ENCODE measurements at regions not wholly inside any gene's neighbourhood (a gene's known extent, or its start where the extent isn't known, plus 50 kb on each side); places are given as distances from the start of the nearest gene placed in this dataset.

GRCh38 chr9:12394105-12394504, 299.1 kb upstream of the TYRP1 start:
- intact Hi-C loops (cut with micrococcal nuclease; ENCODE audit: unreplicated experiment) = no loop called here
- Histone ChIP-seq H3K9me3 (ENCODE audit: low read depth, low read length, poor library complexity, severe bottlenecking) (no peaks in the 10 kb centered on the region), H3K27me3 (replicated peaks; ENCODE audit: insufficient read depth, low read depth, low read length, poor library complexity) (no peaks in the 10 kb centered on the region), H3K4me3 (ENCODE audit: low read depth, low read length, poor library complexity, severe bottlenecking) (no peak overlapping the region), H3K27ac (ENCODE audit: low read depth, low read length, poor library complexity, severe bottlenecking) (no peak overlapping the region), H3K36me3 (ENCODE audit: insufficient read depth, low read length, poor library complexity, severe bottlenecking) (no peaks in the 10 kb centered on the region), H3K4me1 (ENCODE audit: insufficient read depth, low read length, poor library complexity, severe bottlenecking) (no peaks in the 10 kb centered on the region)
- BruUV-seq (replicated peaks) = no TSS peak
- DNase-seq (ENCODE audit: low spot score) = no peak
- POLR2A ChIA-PET (ENCODE audit: low non-redundant PET) = interaction anchor here (0.6 kb wide), 1 partner anchor 1676 kb away, joined by 8 read pairs; no protein-coding TSS in a partner anchor
- TF ChIP-seq EZH2 (IDR thresholded peaks at IDR 0.05; ENCODE audit: borderline replicate concordance, low read depth, low read length, poor library complexity, severe bottlenecking) = no peak
- no peak for TF ChIP-seq CTCF (conservative IDR thresholded peaks at IDR 0.05; ENCODE audit: low read depth, low read length)
- CTCF ChIA-PET = no interaction called here

DNA sequence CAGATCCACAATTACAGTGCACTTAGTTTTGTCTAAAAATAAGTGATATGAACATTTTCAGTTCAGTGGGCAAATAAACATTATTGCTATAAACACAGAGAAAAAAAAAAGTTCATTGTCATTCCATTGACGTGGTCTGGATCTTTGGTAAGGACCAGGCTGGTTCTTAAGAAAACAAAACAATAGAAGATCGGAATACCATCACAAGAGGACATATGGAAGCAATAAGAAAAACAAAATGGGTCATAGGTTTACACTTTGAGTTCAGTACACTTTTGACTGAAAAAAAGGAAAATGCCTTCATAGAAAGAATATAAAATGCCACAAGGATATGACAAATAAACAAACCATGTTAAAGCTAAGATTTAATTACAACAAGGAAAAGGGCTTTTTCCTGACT, 289.5 kb upstream of the TYRP1 start:
- no peak for DNase-seq (ENCODE audit: low spot score)
- H3K9me3 ChIP-seq (ENCODE audit: low read depth, low read length, poor library complexity, severe bottlenecking) = no peaks in the 10 kb centered on the region
- no peaks in the 10 kb centered on the region for H3K36me3 ChIP-seq (ENCODE audit: insufficient read depth, low read length, poor library complexity, severe bottlenecking)
- BruUV-seq (replicated peaks) = no TSS peak
- TF ChIP-seq CTCF (conservative IDR thresholded peaks at IDR 0.05; ENCODE audit: low read depth, low read length) (no peak), EZH2 (IDR thresholded peaks at IDR 0.05; ENCODE audit: borderline replicate concordance, low read depth, low read length, poor library complexity, severe bottlenecking) (no peak)
- H3K4me1 ChIP-seq (ENCODE audit: insufficient read depth, low read length, poor library complexity, severe bottlenecking) = no peaks in the 10 kb centered on the region
- H3K4me3 ChIP-seq (ENCODE audit: low read depth, low read length, poor library complexity, severe bottlenecking) = no peak overlapping the region
- no peak overlapping the region for H3K27ac ChIP-seq (ENCODE audit: low read depth, low read length, poor library complexity, severe bottlenecking)
- intact Hi-C loops (cut with micrococcal nuclease; ENCODE audit: unreplicated experiment) = no loop called here
- ChIA-PET POLR2A (ENCODE audit: low non-redundant PET) (no interaction called here), CTCF (no interaction called here)
- no peaks in the 10 kb centered on the region for H3K27me3 ChIP-seq (replicated peaks; ENCODE audit: insufficient read depth, low read depth, low read length, poor library complexity)

DNA sequence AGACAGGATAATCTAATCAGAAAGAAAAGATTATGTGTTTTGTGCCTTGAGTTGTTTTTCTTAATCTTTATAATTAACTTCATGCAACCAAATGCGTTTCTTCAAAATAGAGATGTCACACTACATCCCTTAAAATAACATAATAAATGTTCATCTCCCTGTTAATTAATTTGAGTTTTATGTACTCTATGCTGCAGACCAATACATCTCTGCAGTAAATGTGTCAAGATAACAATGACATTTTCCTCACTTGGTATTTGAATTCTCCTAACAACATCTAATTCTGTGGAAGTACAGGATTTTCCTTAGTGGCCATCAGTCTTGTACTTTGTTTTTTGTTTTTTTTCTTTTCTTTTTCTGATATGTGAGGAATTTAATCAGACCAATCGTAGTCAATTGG, 279.2 kb upstream of the TYRP1 start:
- no peak for DNase-seq (ENCODE audit: low spot score)
- H3K36me3 ChIP-seq (ENCODE audit: insufficient read depth, low read length, poor library complexity, severe bottlenecking) = no peaks in the 10 kb centered on the region
- ChIA-PET POLR2A (ENCODE audit: low non-redundant PET) (no interaction called here), CTCF (no interaction called here)
- no peaks in the 10 kb centered on the region for H3K27me3 ChIP-seq (replicated peaks; ENCODE audit: insufficient read depth, low read depth, low read length, poor library complexity)
- H3K27ac ChIP-seq (ENCODE audit: low read depth, low read length, poor library complexity, severe bottlenecking) = no peak overlapping the region
- H3K9me3 ChIP-seq (ENCODE audit: low read depth, low read length, poor library complexity, severe bottlenecking) = no peaks in the 10 kb centered on the region
- no peaks in the 10 kb centered on the region for H3K4me1 ChIP-seq (ENCODE audit: insufficient read depth, low read length, poor library complexity, severe bottlenecking)
- TF ChIP-seq EZH2 (IDR thresholded peaks at IDR 0.05; ENCODE audit: borderline replicate concordance, low read depth, low read length, poor library complexity, severe bottlenecking) (no peak), CTCF (conservative IDR thresholded peaks at IDR 0.05; ENCODE audit: low read depth, low read length) (no peak)
- no TSS peak for BruUV-seq (replicated peaks)
- intact Hi-C loops (cut with micrococcal nuclease; ENCODE audit: unreplicated experiment) = no loop called here
- H3K4me3 ChIP-seq (ENCODE audit: low read depth, low read length, poor library complexity, severe bottlenecking) = no peak overlapping the region
